GM19351 (cell line): ENCODE measurements at regions not wholly inside any gene's neighbourhood (a gene's known extent, or its start where the extent isn't known, plus 50 kb on each side); places are given as distances from the start of the nearest gene placed in this dataset.

Experiments
- ATAC-seq: cut with Tn5 transposase; IDR thresholded peaks from one replicate; pipeline ENCODE4 v1.9.1; 2021; ENCODE audit warnings: mild to moderate bottlenecking, moderate library complexity; ENCODE audit not compliant: unreplicated experiment

DNA sequence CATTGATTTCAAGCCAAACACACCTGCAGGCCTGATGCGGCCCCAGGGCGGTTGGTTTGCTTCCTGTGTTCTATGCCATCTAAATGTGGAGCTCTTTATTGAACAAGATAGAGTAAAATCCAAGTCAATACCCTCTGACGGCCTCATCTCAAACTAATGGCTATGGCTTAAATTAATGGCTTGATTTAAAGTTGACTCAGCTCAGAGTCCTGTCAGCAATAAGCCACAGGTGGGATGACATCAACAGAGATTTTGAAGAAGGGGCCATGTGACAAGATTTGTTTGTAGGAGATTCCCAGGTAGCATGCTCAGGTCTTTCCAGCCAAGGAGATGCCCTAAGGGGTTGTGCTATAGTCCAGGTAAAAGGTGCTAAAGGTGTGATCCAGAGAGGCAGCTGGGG, 66.7 kb upstream of the ZNF32 start:
- ATAC-seq: no peak

DNA sequence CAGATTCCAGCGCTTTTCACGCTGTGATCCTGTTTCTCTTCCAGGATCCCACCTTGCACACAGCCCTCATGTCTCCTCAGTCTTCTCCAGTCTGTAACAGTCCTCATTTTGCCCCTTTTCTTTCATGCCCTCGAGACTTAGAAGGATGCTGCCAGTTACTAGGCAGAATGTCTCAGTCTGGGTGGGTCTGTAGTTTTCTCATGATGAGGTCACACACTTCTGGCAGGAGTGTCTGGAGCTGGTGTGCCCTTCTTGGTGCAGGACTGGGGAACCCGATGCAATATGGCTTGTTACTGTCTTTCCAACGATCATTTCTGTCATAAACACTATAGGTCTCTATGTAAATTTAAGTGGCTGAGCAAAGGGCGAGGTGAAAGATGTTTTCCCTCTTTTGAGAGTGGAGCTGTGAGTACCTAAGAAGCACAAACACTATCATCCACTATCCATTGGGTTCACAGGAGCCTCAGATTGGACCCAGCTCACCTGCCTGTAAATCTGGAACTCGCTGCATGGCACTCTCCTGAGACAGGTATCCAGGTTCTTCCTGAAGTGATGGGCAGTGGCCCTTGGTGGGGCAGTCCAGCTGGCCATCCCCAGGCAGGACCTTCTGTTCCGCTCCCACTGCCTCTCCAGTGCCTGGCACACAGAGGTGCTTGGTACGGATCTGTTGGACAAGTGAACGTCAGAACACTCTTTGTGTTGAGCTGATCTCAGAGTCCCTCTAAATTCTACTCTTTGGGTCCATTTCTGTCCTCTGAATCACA, 64.3 kb upstream of the ZNF32 start:
- no peak for ATAC-seq

DNA sequence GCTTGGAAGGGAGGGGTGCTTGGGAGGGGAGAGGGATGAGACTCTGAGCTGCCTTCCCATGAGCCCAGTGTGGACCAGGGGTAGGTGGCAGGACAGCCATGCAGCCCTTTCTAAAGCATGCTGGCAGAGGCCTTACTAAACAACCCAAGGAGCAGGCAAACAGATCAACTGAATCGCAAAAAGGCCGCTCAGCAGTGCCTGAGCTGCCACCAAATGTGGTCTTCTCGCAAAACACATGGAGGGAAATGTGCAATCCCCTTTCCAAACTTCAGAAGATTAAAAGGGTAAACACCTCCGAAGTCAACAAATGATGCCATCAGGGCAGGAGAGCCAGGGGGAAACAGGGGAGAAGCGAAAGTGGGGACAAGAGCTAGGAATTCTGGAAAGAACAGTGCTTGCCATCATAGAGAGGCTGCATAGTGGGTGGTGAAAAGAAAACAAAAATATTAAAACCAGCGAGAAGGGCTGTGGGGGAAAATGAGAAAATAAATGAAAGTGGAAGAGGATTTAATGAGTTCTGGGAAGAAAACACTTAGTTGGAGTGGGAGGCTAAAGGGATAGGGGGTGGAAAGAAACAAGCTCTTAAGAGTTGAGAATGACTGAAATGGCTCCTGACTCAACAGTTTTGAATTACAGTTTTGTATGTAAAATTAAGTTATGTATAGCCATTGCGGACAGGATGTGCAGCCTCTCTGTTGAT, 62.2 kb upstream of the ZNF32 start:
- ATAC-seq: no peak

DNA sequence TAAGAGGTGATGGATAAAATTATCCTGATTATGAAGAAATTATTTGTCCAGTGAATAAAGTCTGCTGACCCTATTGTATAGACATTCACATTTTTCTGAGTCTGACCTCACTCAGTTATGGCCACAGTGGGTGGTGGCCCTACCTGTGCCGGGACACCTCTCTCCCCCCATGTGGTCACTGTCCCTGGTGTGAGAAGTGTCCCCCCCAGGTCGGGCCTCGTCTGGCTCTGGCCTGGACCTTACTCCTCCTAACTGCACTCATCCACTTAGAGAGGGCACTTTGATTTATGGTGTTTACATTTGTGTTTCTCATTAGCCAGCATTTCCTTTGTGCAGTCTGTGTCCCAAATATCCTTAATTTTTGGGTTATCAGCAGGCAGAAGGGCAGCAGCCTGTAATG, 59.6 kb upstream of the ZNF32 start:
- ATAC-seq: no peak

DNA sequence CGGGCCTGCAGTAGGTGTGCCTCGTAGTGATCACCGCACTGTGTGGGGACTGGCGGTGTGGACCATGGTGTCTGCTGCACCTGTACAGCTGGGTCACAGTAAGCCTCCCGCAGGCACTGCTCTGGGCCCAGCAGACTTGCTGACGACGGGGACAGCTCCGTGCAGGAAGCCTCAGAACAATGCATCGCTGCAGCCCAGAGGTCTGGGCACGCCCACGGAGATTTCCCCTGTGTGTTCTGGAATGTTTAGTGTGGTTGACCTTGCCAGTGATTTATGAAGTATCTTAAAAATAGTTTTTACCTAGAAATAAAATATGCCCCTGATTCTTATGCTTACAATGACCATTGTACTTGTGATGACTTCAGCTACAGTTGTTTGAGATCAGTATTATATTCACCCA, 59.1 kb upstream of the ZNF32 start:
- ATAC-seq: no peak

DNA sequence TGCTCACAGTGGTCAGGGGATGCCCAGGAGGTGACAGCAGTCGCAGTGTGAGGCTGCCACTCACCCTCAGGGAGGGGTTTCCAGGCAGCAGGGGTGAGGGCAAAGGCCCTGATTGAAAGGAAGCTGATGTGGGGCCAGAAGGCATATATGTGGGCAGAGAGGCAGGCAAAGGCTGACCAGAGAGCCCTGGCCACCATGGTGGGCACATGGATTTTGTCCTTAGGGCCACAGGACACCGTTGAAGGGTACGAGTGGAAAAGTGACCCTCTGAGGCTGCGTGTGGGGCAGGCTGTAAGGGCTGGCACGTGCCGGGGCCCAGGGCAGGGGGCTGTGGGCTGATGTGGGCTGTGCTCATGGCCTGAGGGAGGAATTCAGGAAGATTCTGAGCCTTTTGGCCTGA, 57.5 kb upstream of the ZNF32 start:
- ATAC-seq: no peak

DNA sequence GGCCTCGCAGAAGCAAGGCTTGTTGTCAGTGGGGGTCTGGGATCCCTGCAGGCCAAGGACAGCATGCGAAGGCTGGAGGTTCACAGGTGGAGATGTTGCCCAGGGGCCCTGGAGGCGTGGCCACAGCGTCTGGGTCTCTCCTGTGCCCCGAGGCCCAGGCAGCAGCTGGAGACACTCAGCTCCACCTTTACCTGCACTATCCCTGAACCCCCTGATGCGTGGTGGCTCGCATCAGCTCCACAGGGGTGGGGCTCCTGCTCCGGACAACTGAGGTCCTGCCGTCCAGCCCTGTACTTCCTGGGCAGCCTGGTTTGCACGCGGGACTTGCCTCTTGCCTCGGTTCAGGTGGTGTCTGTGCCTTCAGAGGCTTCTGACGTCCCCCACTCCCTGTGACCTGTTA, 54.6 kb upstream of the ZNF32 start:
- ATAC-seq: no peak

DNA sequence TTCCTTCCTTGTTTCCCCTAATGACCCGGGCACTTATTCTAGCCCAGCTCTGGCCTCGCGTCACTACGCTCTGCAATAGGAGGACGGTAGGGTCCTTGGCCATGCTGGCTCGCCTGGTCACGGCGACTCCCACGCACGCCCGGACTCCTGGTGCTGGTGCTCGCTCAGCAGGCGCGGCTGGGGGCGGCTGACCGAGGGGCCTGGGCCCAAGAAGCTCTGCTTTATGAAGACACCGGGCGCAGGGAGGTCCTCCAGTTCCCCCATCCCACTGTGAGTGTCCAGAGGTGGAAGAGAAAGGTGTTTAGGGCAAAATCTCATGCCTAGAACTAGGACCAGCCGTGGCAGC, 54.2 kb upstream of the ZNF32 start:
- no peak for ATAC-seq

DNA sequence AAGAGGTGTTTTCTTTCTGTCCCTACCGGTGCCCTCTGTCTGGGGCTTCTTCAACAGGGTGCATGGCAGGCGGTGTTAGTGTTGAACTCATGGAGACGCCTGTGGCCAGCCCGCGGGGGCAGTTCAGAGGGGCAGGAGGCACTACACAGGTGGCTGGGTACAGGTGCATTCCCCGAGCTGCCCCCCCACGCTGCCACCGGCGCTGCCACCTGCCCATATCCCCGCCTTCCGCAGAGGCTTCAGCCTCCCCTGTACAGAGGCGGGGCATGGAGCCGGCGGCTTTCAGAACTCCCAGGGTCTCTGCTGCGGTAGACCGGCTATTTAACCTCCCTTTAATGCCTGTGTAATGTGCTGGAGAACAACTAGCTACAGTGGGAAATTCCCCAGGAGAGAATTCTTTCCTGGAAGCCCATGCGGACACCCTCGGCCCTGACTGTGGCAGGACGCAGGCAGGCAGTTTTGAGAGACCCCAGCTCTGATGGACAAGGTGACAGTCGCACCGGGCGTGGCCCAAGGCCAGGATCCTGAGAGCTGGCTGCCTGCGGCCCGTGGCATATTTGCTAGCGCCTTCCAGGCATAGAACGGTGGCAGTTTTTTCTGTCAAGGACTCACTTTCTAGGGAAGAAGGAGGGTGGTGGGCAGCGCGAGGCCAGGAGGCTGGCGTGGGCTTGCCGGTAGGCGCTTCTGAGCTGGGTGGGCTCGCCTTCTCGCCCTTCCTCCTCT, 53.7 kb upstream of the ZNF32 start:
- ATAC-seq: no peak

DNA sequence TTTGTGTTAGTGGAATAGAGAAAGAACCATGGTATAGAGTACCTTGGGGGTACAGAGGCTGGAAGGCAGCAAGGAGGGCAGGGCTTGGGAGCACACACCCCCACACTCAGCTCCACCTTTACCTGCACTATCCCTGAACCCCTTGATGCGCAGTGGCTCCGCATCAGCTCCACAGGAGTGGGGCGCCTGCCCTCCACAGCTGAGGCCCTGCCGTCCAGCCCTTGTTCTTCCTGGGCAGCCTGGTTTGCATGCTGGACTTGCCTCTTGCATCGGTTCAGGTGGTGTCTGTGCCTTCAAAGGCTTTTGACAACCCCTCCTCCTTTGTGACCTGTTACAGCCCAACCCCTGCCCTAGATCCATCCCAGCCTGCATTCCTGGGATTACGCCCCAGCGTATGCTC, 52.6 kb upstream of the ZNF32 start:
- ATAC-seq: no peak

DNA sequence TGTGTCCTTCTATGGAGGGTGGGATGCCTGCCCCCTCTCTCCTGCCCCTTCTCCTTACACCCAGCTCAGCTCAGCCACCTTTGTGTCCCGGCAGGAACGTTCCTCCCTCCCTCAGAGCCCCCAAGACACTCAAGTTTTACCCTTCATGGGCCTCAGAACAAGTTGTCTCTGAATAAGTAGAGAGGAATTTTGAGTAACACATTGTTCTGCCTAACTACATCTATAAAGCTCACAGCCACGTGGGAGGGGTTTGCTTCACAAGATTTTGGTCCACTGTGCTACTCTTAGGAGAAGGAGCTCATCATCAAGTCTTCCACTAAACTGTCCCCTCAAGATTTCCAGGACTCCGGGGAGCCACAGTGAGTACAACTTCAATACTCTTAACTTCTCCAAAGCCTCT, 51.6 kb upstream of the ZNF32 start:
- no peak for ATAC-seq

DNA sequence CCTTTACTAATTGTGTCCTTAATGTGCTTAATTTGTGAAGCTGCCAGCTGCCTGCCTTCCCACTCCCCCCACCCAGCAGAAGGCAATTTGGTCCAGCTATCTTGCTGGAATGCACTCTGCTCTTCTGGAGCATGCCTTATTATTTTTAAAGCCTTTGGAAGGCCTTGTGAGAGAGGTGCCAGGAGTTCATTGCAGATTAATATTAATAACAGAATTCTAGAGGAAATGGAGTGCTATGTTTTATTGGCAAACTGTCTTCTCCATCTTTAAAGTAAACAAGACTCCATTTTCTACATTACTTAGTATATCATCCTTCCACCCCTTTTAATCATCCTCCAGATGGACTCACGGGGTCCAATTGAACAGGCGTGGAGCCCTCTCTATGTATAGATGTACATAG, 50.8 kb upstream of the ZNF32 start:
- ATAC-seq: no peak
